Type B pancreatic cell (in vitro differentiated cells): ENCODE measurements at regions not wholly inside any gene's neighbourhood (a gene's known extent, or its start where the extent isn't known, plus 50 kb on each side); places are given as distances from the start of the nearest gene placed in this dataset.

ENCODE experiments used
- DNase-seq: peaks from one replicate; pipeline ENCODE4 v3.0.0; 2021; ENCODE audit warnings: mixed read lengths; ENCODE audit not compliant: unreplicated experiment; ENCODE audit errors: extremely low spot score
- H3K27ac Mint-ChIP-seq: 2 replicates; pipeline ENCODE4 v1.8.0; 2021; ENCODE audit warnings: mild to moderate bottlenecking, mixed read lengths
- H3K27me3 Mint-ChIP-seq: 2 replicates; pipeline ENCODE4 v1.8.0; 2021; ENCODE audit warnings: mixed read lengths
- H3K36me3 Mint-ChIP-seq: 2 replicates; pipeline ENCODE4 v1.8.0; 2021; ENCODE audit warnings: mixed read lengths
- H3K4me1 Mint-ChIP-seq: one replicate; pipeline ENCODE4 v1.8.0; 2021; ENCODE audit warnings: mixed read lengths; ENCODE audit not compliant: unreplicated experiment
- H3K4me3 Mint-ChIP-seq: 2 replicates; pipeline ENCODE4 v1.8.0; 2021; ENCODE audit warnings: mild to moderate bottlenecking, mixed read lengths
- H3K9me3 Mint-ChIP-seq: 2 replicates; pipeline ENCODE4 v1.8.0; 2021; ENCODE audit warnings: mixed read lengths
- CTCF ChIP-seq: fragments of 200-600 bp; sonication (generic); conservative IDR thresholded peaks from 2 replicates; pipeline ENCODE4 v1.5.0; 2021; ENCODE audit warnings: antibody characterized with exemption, mild to moderate bottlenecking

- H3K27ac Mint-ChIP-seq = no peak overlapping the region
- peaks cover 3% of the 10 kb centered on the region for H3K36me3 Mint-ChIP-seq
- peaks cover 16% of the 10 kb centered on the region for H3K4me1 Mint-ChIP-seq
- DNase-seq = no peak
- no peak for TF ChIP-seq CTCF
- peaks cover 5% of the 10 kb centered on the region for H3K9me3 Mint-ChIP-seq
- H3K4me3 Mint-ChIP-seq = no peak overlapping the region
- no peaks in the 10 kb centered on the region for H3K27me3 Mint-ChIP-seq
Observed at GRCh38 chr21:15195104-15195503, 130.3 kb upstream of the NRIP1 start.

- H3K4me1 Mint-ChIP-seq = peaks cover 12% of the 10 kb centered on the region
- H3K36me3 Mint-ChIP-seq = peaks cover 3% of the 10 kb centered on the region
- no peaks in the 10 kb centered on the region for H3K27me3 Mint-ChIP-seq
- no peak overlapping the region for H3K27ac Mint-ChIP-seq
- H3K4me3 Mint-ChIP-seq = no peak overlapping the region
- TF ChIP-seq CTCF = no peak
- DNase-seq = no peak
- H3K9me3 Mint-ChIP-seq = peaks cover 5% of the 10 kb centered on the region
Observed at GRCh38 chr21:15195768-15196167, 131.0 kb upstream of the NRIP1 start.

- Mint-ChIP-seq H3K4me1 (peaks cover 15% of the 10 kb centered on the region), H3K36me3 (no peaks in the 10 kb centered on the region), H3K4me3 (no peak overlapping the region), H3K27me3 (no peaks in the 10 kb centered on the region), H3K27ac (no peak overlapping the region), H3K9me3 (no peaks in the 10 kb centered on the region)
- no peak for TF ChIP-seq CTCF
- DNase-seq = no peak
Observed at GRCh38 chr21:15197696-15198095, 132.9 kb upstream of the NRIP1 start.

GRCh38 chr21:15199414-15200383, 134.9 kb upstream of the NRIP1 start:
- DNase-seq = no peak
- Mint-ChIP-seq H3K27ac (no peak overlapping the region), H3K4me1 (peaks cover 27% of the 10 kb centered on the region), H3K9me3 (no peaks in the 10 kb centered on the region), H3K4me3 (no peak overlapping the region), H3K36me3 (no peaks in the 10 kb centered on the region), H3K27me3 (no peaks in the 10 kb centered on the region)
- TF ChIP-seq CTCF = no peak

- TF ChIP-seq CTCF = no peak
- Mint-ChIP-seq H3K9me3 (peaks cover 8% of the 10 kb centered on the region), H3K27ac (no peak overlapping the region), H3K36me3 (no peaks in the 10 kb centered on the region), H3K4me1 (peaks cover 23% of the 10 kb centered on the region), H3K4me3 (no peak overlapping the region), H3K27me3 (no peaks in the 10 kb centered on the region)
- no peak for DNase-seq
Observed at GRCh38 chr21:15203740-15204139, 138.9 kb upstream of the NRIP1 start.
